HEK293 (cell line): ENCODE measurements at regions not wholly inside any gene's neighbourhood (a gene's known extent, or its start where the extent isn't known, plus 50 kb on each side); places are given as distances from the start of the nearest gene placed in this dataset.

Experiments used
- CTCF ChIP-seq: fragments of 450-650 bp; formaldehyde crosslinking; IDR thresholded peaks from 2 replicates; pipeline ENCODE4 v1.5.1; 2016; ENCODE audit warnings: missing biosample characterization, missing genetic modification characterization
- OSR2 ChIP-seq: fragments of 450-650 bp; formaldehyde crosslinking; IDR thresholded peaks from 2 replicates; pipeline ENCODE4 v1.5.1; 2016; ENCODE audit warnings: missing biosample characterization, missing genetic modification characterization
- REST ChIP-seq: fragments of 450-650 bp; formaldehyde crosslinking; IDR thresholded peaks from 2 replicates; pipeline ENCODE4 v1.5.1; 2016; ENCODE audit warnings: missing biosample characterization, missing genetic modification characterization
- ZFP69B ChIP-seq: fragments of 450-650 bp; formaldehyde crosslinking; IDR thresholded peaks from 2 replicates; pipeline ENCODE4 v1.5.1; 2016; ENCODE audit warnings: missing biosample characterization, missing genetic modification characterization
- ZNF239 ChIP-seq: fragments of 450-650 bp; formaldehyde crosslinking; IDR thresholded peaks from 2 replicates; pipeline ENCODE4 v1.5.1; 2016; ENCODE audit warnings: missing biosample characterization, missing genetic modification characterization
- ZNF292 ChIP-seq: fragments of 450-650 bp; formaldehyde crosslinking; IDR thresholded peaks from 2 replicates; pipeline ENCODE4 v1.5.1; 2016; ENCODE audit warnings: low read depth, missing biosample characterization, missing genetic modification characterization, borderline replicate concordance
- ZNF423 ChIP-seq: fragments of 450-650 bp; formaldehyde crosslinking; IDR thresholded peaks from 2 replicates; pipeline ENCODE4 v1.5.1; 2016; ENCODE audit warnings: missing biosample characterization, missing genetic modification characterization
- ZNF549 ChIP-seq: fragments of 450-650 bp; IDR thresholded peaks from 2 replicates; pipeline ENCODE4 v1.5.1; 2018; ENCODE audit warnings: missing biosample characterization, missing genetic modification characterization, mild to moderate bottlenecking, inconsistent platforms, moderate library complexity
- ZNF571 ChIP-seq: fragments of 450-650 bp; formaldehyde crosslinking; IDR thresholded peaks from 2 replicates; pipeline ENCODE4 v1.5.0; 2017; ENCODE audit warnings: missing biosample characterization, missing genetic modification characterization
- ZNF707 ChIP-seq: fragments of 450-650 bp; formaldehyde crosslinking; IDR thresholded peaks from 2 replicates; pipeline ENCODE4 v1.5.1; 2016; ENCODE audit warnings: missing biosample characterization, missing genetic modification characterization
- ZSCAN4 ChIP-seq: fragments of 450-650 bp; formaldehyde crosslinking; IDR thresholded peaks from 2 replicates; pipeline ENCODE4 v1.5.1; 2017; ENCODE audit warnings: missing biosample characterization, missing genetic modification characterization
- TF ChIP-seq, protein P1 (sequence below): fragments of 450-650 bp; formaldehyde crosslinking; IDR thresholded peaks from 2 replicates; pipeline ENCODE4 v1.5.1; 2016; ENCODE audit warnings: missing biosample characterization, missing genetic modification characterization
- TF ChIP-seq, protein P2 (sequence below): fragments of 450-650 bp; formaldehyde crosslinking; IDR thresholded peaks from 2 replicates; pipeline ENCODE4 v1.5.1; 2016; ENCODE audit warnings: missing biosample characterization, missing genetic modification characterization, low read depth

GRCh38 chr10:90982406-90983008 is 61.6 kb upstream of the ANKRD1 start:
- TF ChIP-seq ZNF707 (tag by site-specific recombination) (no peak), CTCF (tag by site-specific recombination) (no peak), REST (tag by site-specific recombination) (no peak), ZFP69B (tag by site-specific recombination) (no peak), ZNF423 (tag by site-specific recombination) (no peak), ZSCAN4 (tag by site-specific recombination) (no peak), ZNF292 (tag by site-specific recombination) (no peak), ZNF239 (tag by site-specific recombination) (no peak), ZNF571 (tag by site-specific recombination) (no peak), ZNF549 (tag by site-specific recombination) (no peak), OSR2 (tag by site-specific recombination) (no peak)
- TF ChIP-seq, protein P1, sequence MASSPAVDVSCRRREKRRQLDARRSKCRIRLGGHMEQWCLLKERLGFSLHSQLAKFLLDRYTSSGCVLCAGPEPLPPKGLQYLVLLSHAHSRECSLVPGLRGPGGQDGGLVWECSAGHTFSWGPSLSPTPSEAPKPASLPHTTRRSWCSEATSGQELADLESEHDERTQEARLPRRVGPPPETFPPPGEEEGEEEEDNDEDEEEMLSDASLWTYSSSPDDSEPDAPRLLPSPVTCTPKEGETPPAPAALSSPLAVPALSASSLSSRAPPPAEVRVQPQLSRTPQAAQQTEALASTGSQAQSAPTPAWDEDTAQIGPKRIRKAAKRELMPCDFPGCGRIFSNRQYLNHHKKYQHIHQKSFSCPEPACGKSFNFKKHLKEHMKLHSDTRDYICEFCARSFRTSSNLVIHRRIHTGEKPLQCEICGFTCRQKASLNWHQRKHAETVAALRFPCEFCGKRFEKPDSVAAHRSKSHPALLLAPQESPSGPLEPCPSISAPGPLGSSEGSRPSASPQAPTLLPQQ (tag by site-specific recombination) = no peak
- TF ChIP-seq, protein P2, sequence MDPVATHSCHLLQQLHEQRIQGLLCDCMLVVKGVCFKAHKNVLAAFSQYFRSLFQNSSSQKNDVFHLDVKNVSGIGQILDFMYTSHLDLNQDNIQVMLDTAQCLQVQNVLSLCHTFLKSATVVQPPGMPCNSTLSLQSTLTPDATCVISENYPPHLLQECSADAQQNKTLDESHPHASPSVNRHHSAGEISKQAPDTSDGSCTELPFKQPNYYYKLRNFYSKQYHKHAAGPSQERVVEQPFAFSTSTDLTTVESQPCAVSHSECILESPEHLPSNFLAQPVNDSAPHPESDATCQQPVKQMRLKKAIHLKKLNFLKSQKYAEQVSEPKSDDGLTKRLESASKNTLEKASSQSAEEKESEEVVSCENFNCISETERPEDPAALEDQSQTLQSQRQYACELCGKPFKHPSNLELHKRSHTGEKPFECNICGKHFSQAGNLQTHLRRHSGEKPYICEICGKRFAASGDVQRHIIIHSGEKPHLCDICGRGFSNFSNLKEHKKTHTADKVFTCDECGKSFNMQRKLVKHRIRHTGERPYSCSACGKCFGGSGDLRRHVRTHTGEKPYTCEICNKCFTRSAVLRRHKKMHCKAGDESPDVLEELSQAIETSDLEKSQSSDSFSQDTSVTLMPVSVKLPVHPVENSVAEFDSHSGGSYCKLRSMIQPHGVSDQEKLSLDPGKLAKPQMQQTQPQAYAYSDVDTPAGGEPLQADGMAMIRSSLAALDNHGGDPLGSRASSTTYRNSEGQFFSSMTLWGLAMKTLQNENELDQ (tag by site-specific recombination) = no peak
